ENCODE measurements at regions not wholly inside any gene's neighbourhood (a gene's known extent, or its start where the extent isn't known, plus 50 kb on each side); places are given as distances from the start of the nearest gene placed in this dataset.

GRCh38 chrX:97766501-97767095 lies 882.9 kb downstream of the RPA4 start:
- H3K79me1 ChIP-seq (ENCODE audit: low read depth, low read length): no peaks in the 10 kb centered on the region
- H3K36me3 ChIP-seq (ENCODE audit: control insufficient read depth in 2 of 4, insufficient read depth in 4 of 4, low read length in 3 of 4): no peaks in the 10 kb centered on the region
- H3K27ac ChIP-seq (ENCODE audit: low read depth, low read length): no peak overlapping the region
- H2AFZ ChIP-seq (ENCODE audit: low read length): no peak overlapping the region
- H2BK20ac ChIP-seq (ENCODE audit: low read length): no peak overlapping the region
- H3K9me3 ChIP-seq (ENCODE audit: insufficient read depth in 2 of 2, low read depth in 1 of 2, low read length in 1 of 2): no peaks in the 10 kb centered on the region
- no peak overlapping the region for H2BK120ac ChIP-seq (replicated peaks; ENCODE audit: low read depth, low read length)
- 86% methylated on average over 5 of the region's 5 CpGs; no CpG with 5 or more reads in 1 of the 2 experiments for WGBS, 2 experiments (ENCODE audit: extremely low coverage in 1 of 2, insufficient coverage in 1 of 2, insufficient read length in 1 of 2, insufficient replicate concordance in 2 of 2, low coverage in 1 of 2, low lambda C conversion rate in 2 of 2, missing lambda C conversion rate in 1 of 2)
- no peak overlapping the region for H2BK15ac ChIP-seq (ENCODE audit: low read length)
- H3K56ac ChIP-seq (replicated peaks; ENCODE audit: insufficient read length, low read depth, low read length): no peak overlapping the region
- DNase-seq (ENCODE audit: low read depth in 1 of 2, low spot score in 2 of 2) (no peak), FAIRE-seq (no peak)
- H4K5ac ChIP-seq (ENCODE audit: insufficient read length, low read depth, low read length): no peak overlapping the region
- ChIA-PET CTCF (ENCODE audit: partially characterized antibody) (no interaction called here), POLR2A (ENCODE audit: partially characterized antibody) (no interaction called here)
- H2BK5ac ChIP-seq (ENCODE audit: low read depth, low read length): no peak overlapping the region
- H4K8ac ChIP-seq (ENCODE audit: extremely low read depth, insufficient read depth, low read length): no peak overlapping the region
- H2AK5ac ChIP-seq (ENCODE audit: low read depth, low read length): no peak overlapping the region
- no peak overlapping the region for H3K4me2 ChIP-seq (ENCODE audit: insufficient read depth in 1 of 2, low read depth in 2 of 2, low read length in 2 of 2)
- no peak overlapping the region for H3K14ac ChIP-seq (ENCODE audit: insufficient read length)
- no peaks in the 10 kb centered on the region for H3K23me2 ChIP-seq (ENCODE audit: low read depth, low read length)
- peaks cover 0 to 3% (median 1%) of the 10 kb centered on the region in 4 experiments; a peak in 1 of 7 replicates for H3K4me1 ChIP-seq (replicated peaks in 1 of 4; ENCODE audit: control insufficient read depth in 3 of 4, insufficient read depth in 4 of 4, low read length in 3 of 4)
- H3K27me3 ChIP-seq (replicated peaks in 1 of 4; ENCODE audit: control insufficient read depth in 3 of 4, extremely low read depth in 1 of 4, insufficient read depth in 3 of 4, low read length in 3 of 4): no peaks in the 10 kb centered on the region
- H3K23ac ChIP-seq (ENCODE audit: insufficient read length): no peak overlapping the region
- no peak overlapping the region for H3K4me3 ChIP-seq (ENCODE audit: extremely low read depth in 1 of 4, insufficient read depth in 2 of 4, low read depth in 3 of 4, low read length in 4 of 4)
- H3K79me2 ChIP-seq (ENCODE audit: control insufficient read depth in 1 of 2, insufficient read depth in 2 of 2, low read length in 2 of 2): no peaks in the 10 kb centered on the region
- no peak overlapping the region for H4K91ac ChIP-seq (replicated peaks; ENCODE audit: insufficient read length, low read length)
- H3K9ac ChIP-seq (replicated peaks in 1 of 4; ENCODE audit: extremely low read depth in 1 of 4, low read depth in 3 of 4, low read length in 3 of 4): no peak overlapping the region
- TF ChIP-seq CEBPB (IDR thresholded peaks at IDR 0.05; ENCODE audit: low read depth, low read length) (no peak), SP4 (IDR thresholded peaks at IDR 0.05; ENCODE audit: low read length) (no peak), CBX5 (IDR thresholded peaks at IDR 0.05; ENCODE audit: low read depth, low read length) (no peak), CTBP2 (IDR thresholded peaks at IDR 0.05; ENCODE audit: borderline replicate concordance, insufficient read depth, insufficient read length, low read length) (no peak), ATF2 (IDR thresholded peaks at IDR 0.05; ENCODE audit: low read length) (no peak)
- no peaks in the 10 kb centered on the region for H4K20me1 ChIP-seq (replicated peaks in 1 of 2; ENCODE audit: control insufficient read depth in 1 of 2, insufficient read depth in 2 of 2, low read length in 2 of 2)
- H2BK12ac ChIP-seq (ENCODE audit: low read depth, low read length): no peak overlapping the region
- no peak overlapping the region for H3K4ac ChIP-seq (replicated peaks; ENCODE audit: insufficient read length, low read depth, low read length)
- no peak overlapping the region for H3K18ac ChIP-seq (ENCODE audit: extremely low read depth, low read length)
